GM12873 (cell line): ENCODE measurements at regions not wholly inside any gene's neighbourhood (a gene's known extent, or its start where the extent isn't known, plus 50 kb on each side); places are given as distances from the start of the nearest gene placed in this dataset.

Source experiments
- CTCF ChIP-seq: IDR thresholded peaks from 2 replicates; pipeline ENCODE4 v1.5.1; 2012; ENCODE audit warnings: low read depth, mild to moderate bottlenecking, moderate library complexity, low read length, control low read depth; ENCODE audit not compliant: insufficient read depth; ENCODE audit errors: missing control alignments

GRCh38 chr7:26584987-26585665 is 279.3 kb downstream of the SKAP2 start:
- no peak for TF ChIP-seq CTCF

- TF ChIP-seq CTCF: no peak
Observed at GRCh38 chr7:26587536-26587935, 276.9 kb downstream of the SKAP2 start.

- TF ChIP-seq CTCF: no peak
Observed at GRCh38 chr7:26588511-26588910, 275.9 kb downstream of the SKAP2 start.

GRCh38 chr7:26590709-26591108 is 273.7 kb downstream of the SKAP2 start:
- TF ChIP-seq CTCF: no peak

GRCh38 chr7:26592011-26592410 is 272.4 kb downstream of the SKAP2 start:
- no peak for TF ChIP-seq CTCF

GRCh38 chr7:26593393-26593792 is 271.0 kb downstream of the SKAP2 start:
- no peak for TF ChIP-seq CTCF

- no peak for TF ChIP-seq CTCF
Observed at GRCh38 chr7:26593896-26594295, 270.5 kb downstream of the SKAP2 start.
